ENCODE measurements at regions not wholly inside any gene's neighbourhood (a gene's known extent, or its start where the extent isn't known, plus 50 kb on each side); places are given as distances from the start of the nearest gene placed in this dataset.

- Histone ChIP-seq H3K36me3 (replicated peaks in 1 of 2) (no peaks in the 10 kb centered on the region), H3K27ac (no peak overlapping the region), H3K4me3 (no peak overlapping the region), H3K27me3 (no peaks in the 10 kb centered on the region), H3K9me3 (replicated peaks in 1 of 3) (no peaks in the 10 kb centered on the region), H3K4me1 (replicated peaks in 1 of 2) (no peaks in the 10 kb centered on the region)
- DNase-seq: no peak
- TF ChIP-seq POLR2A (IDR thresholded peaks at IDR 0.05) (no peak), CTCF (IDR thresholded peaks at IDR 0.05) (no peak)
- intact Hi-C loops (cut with DNase I): no loop called here
- WGBS, 4 donors: 57 to 65% (median 61%) methylated on average over 5 of the region's 5 CpGs
Observed at GRCh38 chr12:98162906-98163678, 352.3 kb upstream of the TMPO start.

- TF ChIP-seq POLR2A (IDR thresholded peaks at IDR 0.05) (no peak), CTCF (IDR thresholded peaks at IDR 0.05) (no peak)
- Histone ChIP-seq H3K9me3 (replicated peaks in 1 of 3) (no peaks in the 10 kb centered on the region), H3K4me1 (replicated peaks in 1 of 2) (no peaks in the 10 kb centered on the region), H3K27me3 (no peaks in the 10 kb centered on the region), H3K27ac (no peak overlapping the region), H3K4me3 (no peak overlapping the region), H3K36me3 (replicated peaks in 1 of 2) (no peaks in the 10 kb centered on the region)
- intact Hi-C loops (cut with DNase I): no loop called here
- DNase-seq: no peak
- 63 to 81% (median 71%) methylated on average over 2 of the region's 2 CpGs for WGBS, 4 donors
Observed at GRCh38 chr12:98172304-98172703, 343.1 kb upstream of the TMPO start.

GRCh38 chr12:98172801-98173200 is 342.6 kb upstream of the TMPO start:
- WGBS, 4 donors: 66 to 82% (median 72%) methylated on average over 3 of the region's 3 CpGs
- no peak for DNase-seq
- no peaks in the 10 kb centered on the region for H3K9me3 ChIP-seq (replicated peaks in 1 of 3)
- intact Hi-C loops (cut with DNase I): no loop called here
- no peak overlapping the region for H3K4me3 ChIP-seq
- H3K27me3 ChIP-seq: no peaks in the 10 kb centered on the region
- no peaks in the 10 kb centered on the region for H3K36me3 ChIP-seq (replicated peaks in 1 of 2)
- H3K4me1 ChIP-seq (replicated peaks in 1 of 2): no peaks in the 10 kb centered on the region
- H3K27ac ChIP-seq: no peak overlapping the region
- TF ChIP-seq POLR2A (IDR thresholded peaks at IDR 0.05): no peak
- TF ChIP-seq CTCF (IDR thresholded peaks at IDR 0.05): no peak

GRCh38 chr12:98173773-98174427 is 341.5 kb upstream of the TMPO start:
- no peak for TF ChIP-seq CTCF (IDR thresholded peaks at IDR 0.05)
- TF ChIP-seq POLR2A (IDR thresholded peaks at IDR 0.05): no peak
- no peaks in the 10 kb centered on the region for H3K27me3 ChIP-seq
- DNase-seq: no peak
- no peak overlapping the region for H3K4me3 ChIP-seq
- 93 to 100% (median 98%) methylated on average over 1 of the region's 1 CpG for WGBS, 4 donors
- no peak overlapping the region for H3K27ac ChIP-seq
- intact Hi-C loops (cut with DNase I): no loop called here
- no peaks in the 10 kb centered on the region for H3K9me3 ChIP-seq (replicated peaks in 1 of 3)
- no peaks in the 10 kb centered on the region for H3K36me3 ChIP-seq (replicated peaks in 1 of 2)
- no peaks in the 10 kb centered on the region for H3K4me1 ChIP-seq (replicated peaks in 1 of 2)

Data from adrenal gland (tissue), 9 donors.